Left forelimb (tissue), 1 donor: ENCODE measurements at regions not wholly inside any gene's neighbourhood (a gene's known extent, or its start where the extent isn't known, plus 50 kb on each side); places are given as distances from the start of the nearest gene placed in this dataset.
"Not testable (repeated sequence)": the region's sequence is repeated elsewhere in the genome, so short reads cannot be mapped to it uniquely, and the experiment has no call there.

ENCODE experiments used
- DNase-seq: peaks from one replicate; pipeline ENCODE4 v3.0.0-alpha.2; 2018; ENCODE audit warnings: low spot score

DNA sequence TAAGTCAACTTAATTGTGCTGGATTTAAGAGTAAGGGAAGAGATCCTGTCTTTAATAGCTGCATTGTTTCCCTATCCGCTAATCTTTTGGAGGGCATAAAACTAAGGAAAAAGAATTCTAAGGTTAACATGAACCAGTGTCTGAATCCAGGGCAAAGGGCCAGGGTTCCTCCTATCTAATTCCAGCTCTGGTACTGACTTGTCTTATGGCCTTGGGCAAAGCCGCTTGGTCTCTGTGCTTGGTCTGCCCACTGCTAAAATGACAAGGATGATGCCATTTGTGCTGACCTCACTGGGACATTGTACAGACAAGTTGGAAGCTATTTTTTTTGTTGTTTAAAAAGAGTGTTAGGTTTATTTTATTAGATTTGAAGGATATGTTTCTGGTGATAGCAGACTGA is 334.7 kb upstream of the PIK3R1 start:
- DNase-seq = no peak

DNA sequence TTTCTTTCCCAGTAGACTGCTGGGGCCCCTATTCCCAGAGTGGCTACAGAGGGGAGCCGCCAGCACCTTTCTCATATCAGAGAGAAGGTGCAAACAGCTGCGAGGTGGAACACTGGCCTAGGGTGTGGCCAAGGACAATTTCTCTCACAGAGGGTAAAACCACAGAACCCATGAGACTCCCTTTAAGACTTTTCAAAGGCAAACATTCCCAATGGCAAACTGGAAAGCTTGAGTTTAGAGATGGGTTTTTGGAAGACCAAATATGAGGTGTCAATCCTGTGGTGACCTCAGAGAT is 335.1 kb upstream of the PIK3R1 start:
- no peak for DNase-seq

DNA sequence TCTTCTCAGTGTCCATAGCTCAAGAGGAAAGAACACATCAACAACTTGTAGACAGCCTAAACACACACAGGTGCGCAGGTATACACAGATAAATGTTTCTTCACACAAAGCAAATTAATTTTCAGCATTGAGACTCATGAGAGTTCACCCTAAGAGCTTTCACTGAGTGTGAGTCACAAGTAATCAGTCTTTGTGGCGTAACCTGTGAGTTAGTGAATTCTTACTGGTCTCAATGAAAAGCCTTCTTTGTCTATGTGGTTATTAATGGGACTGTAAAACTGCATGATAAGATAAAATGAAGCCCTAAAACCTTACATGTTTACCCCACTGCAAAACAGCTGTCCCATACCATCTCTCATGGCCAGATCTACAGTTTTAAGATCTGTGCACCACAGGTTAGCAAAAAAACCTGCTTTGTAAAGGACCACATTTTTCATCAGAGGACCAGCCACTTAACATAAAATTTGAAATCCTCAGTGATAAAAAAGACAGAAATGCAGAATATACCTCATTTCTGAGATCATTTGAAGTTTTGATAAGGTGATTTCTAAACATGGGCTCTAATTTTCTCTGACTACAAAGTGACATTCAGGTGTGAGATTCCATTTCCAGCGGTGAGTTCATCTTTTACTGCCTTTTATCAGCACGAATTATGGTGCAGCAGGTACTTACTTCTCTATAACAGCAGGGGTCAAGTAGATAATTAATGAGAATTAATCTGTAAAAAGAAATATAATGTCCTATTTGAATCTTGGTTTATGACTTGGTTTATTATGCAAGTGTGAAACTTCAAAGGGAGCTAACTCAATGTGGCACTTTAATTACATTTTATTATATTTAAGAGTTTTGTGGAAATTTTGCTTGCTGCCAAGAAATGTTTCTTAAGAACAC is 335.7 kb upstream of the PIK3R1 start:
- DNase-seq = no peak

DNA sequence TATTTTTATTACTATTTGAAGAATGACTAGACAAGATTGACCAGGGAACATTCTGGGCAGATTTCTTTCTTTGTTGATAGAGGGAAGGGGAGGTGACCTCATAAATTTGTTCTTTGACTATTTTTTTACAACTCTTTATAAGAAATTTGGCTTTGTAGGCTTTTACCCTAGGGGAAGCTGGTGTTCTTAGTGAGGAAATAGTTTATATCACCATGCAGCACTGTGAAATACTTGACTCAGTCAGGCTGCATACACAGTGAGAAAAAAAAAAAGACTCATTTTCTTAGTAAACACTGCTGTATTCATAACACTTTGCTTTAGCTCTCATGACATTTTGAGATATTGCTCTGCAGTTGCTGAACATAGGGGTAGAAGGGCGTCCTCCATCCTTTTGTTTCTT is 336.6 kb upstream of the PIK3R1 start:
- no peak for DNase-seq

DNA sequence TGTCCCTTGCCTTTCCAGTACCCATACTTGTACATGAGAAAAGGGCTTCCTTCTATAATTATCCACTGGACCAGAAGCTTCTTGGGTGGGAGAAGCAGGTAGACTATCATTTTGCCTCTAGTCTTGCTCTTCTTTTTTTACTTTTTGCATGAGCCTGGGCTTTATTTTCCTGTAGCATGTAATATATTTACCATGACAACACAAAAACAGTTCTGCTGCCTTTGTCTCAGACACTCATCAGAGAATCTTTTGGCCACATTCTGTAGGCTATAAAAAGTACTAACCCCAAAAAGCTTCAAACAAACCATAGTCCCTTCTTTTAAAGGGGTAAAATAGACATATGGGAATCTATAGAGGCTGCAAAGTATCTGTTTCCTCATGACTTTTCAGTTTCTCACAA is 339.2 kb upstream of the PIK3R1 start:
- no peak for DNase-seq

DNA sequence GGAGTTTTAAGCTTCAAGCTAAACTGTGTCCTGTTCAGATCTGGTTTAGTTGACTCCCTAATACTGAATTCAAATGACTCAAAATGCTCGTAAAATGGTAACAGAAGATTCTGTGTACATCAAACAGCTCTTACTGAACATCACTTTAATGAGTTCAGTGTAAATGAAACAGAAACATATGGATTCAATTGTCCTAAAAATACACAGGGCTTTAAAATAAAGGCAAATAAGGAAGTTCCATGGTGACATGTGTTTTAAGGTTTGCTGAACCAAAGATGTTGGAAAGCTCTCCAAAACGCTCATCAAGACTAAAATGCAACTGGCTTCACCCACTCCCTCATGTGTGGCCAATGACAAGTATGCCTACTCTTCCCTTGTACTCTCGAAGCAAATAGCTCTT is 340.0 kb upstream of the PIK3R1 start:
- DNase-seq = no peak

DNA sequence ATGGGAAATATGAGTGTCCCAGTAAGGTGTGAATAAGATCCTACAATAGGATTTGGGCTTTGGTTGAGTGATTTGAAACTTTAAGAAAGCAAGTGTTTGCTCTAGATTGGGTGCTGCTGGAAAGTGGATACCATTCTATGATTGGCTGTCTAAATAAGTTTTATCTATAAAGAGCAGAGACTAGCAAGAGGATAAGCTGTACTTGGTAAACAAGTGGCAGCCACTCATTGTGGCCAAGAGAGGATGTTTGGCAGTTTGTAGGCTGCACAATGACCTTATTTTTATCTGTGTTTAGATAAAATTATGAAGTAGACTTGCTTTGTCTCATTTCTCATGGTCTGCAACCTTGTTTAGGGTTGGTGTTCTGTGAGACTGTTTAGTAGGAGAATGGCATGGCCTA is 341.6 kb upstream of the PIK3R1 start:
- no peak for DNase-seq

DNA sequence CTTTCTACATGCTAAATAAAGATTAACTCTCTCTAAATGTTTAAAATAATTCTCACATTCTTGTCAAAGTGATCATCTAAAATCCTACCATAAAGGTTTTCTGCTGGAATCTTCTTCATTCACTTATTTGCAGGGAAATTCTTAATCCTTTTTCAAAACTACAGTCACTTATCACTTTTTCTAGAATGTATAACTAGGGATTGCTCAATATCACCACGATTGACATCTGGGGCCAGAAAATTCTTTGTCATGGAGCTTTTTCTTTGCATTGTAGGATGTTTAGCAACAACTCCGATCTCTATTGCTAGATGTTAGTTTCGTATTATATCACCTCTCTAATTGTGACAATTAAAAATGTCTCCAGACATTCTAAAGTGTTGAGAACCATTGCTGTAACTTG is 344.9 kb upstream of the PIK3R1 start:
- DNase-seq = no peak

DNA sequence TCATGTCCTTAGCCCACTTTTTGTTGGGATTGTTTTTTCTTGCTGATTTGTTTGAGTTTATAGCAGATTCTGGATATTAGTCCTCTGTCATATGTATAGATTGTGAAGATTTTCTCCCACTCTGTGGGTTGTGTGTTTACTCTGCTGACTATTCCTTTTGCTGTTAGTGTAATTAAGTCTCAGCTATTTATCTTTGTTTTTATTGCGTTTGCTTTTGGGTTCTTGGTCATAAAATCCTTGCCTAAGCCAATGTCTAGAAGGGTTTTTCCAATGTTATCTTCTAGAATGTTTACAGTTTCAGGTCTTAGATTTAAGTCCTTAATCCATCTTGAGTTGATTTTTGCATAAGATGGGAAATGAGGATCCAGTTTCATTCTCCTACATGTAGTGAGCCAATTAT is 351.2 kb upstream of the PIK3R1 start:
- DNase-seq = not testable (repeated sequence)

DNA sequence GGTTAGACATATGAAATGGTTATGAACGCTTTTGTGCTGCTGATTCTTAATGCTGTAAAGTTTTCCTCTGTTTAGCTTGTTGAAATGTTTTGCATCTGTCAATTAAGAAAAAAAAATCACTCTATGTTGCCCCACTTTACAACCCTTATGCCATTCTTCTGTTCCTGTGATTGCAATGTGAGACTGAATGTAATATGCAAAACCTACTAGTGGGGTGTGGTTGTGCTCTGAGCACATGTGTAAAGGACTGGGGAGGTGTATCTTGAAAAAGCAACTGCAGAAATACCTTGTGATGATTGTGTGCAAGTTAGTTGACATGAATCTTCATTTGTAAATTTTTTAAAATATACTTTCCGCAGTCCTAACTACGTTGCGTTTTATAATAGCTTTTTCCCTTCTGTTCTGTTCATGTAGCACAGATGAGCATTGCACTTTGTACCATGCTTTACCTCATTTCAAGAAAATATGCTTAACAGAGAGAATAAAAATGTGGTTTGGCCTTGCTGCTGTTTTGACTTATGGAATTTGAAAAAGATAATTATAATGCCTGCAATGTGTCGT is 357.0 kb upstream of the PIK3R1 start:
- DNase-seq = no peak

DNA sequence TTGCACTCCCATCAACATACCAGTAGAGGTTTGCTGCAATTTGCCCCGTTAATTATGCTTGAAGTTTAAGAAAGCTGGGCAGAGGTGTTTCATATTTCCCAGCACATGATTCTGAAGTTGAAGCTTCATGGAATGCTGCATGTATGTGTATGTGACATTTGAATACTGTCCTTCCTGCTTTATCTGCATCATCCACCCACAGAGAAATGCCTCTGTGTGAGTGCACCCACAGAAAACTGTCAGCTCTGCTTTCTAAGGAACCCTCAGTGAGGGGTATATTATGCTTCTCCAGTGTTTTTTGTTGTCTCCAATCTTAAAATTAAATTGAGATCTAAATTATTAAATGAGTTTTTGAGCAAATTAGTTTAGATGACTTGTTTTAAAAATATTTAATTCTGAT is 358.1 kb upstream of the PIK3R1 start:
- no peak for DNase-seq

DNA sequence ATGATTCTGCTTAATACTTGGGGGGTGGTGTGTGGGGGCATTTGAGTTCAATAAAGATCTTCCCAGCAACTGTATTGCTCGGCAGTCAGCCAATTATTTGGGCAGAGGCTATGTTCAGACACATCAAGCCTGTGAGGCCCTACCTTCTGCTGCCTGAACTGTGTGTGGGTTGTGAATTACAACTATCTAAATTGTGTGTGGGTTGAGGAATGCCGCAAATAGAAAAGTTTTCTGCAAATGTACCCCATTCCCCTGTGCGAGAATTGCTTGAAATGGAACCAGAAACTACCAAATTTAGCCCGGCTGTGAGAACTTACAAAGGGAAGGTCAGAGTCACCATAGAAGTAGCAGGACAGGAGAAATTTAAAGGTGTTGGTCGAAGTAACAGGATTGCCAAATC is 360.0 kb upstream of the PIK3R1 start:
- DNase-seq = no peak

DNA sequence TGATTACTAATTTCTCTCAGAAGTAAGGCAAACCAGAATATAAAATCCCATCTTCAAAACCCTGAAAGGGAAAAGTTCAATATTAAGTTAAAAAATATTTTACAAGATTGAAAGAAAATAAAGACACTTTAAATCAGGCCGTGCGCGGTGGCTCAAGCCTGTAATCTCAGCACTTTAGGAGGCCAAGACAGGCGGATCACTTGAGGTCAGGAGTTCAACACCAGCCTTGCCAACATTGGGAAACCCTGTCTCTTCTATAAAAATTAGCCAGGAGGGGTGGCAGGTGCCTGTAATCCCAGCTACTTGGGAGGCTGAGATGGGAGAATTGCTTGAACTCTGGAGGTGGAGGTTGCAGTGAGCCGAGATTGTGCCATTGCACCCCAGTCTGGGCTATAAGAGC is 364.6 kb upstream of the PIK3R1 start:
- not testable (repeated sequence) for DNase-seq

DNA sequence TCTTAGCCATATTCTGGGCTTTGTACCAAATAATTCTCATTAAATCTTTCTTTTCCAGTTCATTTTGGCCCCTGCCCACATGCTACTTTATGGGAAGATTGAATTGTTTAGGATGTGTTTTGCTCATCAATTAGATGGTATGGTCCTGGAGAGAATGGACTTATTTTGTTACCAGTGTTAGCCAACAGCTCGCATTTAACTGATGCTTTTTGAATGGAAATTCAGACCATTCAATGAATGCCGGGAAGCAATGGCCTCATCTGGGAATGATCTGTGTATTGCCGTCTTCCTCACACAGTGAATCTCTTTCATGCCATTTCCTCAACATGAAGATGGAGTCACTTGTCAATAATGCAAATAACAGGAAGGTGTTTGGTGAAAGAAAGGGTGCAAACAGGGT is 370.6 kb upstream of the PIK3R1 start:
- no peak for DNase-seq

DNA sequence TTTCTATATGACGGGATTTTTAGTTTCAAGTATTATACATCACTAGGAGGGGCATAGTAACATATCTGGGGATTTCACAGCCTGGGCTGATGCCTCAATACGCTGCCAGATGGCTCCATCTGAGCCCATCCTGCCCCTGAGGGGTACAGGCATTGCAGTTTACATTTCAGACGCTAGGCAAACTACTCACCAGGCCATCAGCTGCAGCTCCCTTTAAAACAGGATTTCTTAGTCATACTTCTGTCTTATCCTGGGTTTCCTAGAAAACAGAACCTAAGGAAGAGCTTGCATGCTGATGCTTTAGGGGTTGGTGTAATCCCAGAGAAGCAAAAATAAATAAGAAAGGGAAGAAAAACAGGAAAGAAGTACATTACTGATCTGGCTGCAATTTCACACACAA is 372.8 kb upstream of the PIK3R1 start:
- DNase-seq = no peak

DNA sequence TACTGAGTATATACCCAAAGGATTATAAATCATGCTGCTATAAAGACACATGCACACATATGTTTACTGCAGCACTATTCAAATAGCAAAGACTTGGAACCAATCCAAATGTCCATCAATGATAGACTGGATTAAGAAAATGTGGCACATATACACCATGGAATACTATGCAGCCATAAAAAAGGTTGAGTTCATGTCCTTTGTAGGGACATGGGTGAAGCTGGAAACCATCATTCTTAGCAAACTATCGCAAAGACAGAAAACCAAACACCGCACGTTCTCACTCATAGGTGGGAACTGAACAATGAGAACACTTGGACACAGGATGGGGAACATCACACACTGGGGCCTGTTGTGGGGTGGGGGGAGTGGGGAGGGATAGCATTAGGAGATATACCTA is 378.3 kb upstream of the PIK3R1 start:
- DNase-seq = not testable (repeated sequence)

DNA sequence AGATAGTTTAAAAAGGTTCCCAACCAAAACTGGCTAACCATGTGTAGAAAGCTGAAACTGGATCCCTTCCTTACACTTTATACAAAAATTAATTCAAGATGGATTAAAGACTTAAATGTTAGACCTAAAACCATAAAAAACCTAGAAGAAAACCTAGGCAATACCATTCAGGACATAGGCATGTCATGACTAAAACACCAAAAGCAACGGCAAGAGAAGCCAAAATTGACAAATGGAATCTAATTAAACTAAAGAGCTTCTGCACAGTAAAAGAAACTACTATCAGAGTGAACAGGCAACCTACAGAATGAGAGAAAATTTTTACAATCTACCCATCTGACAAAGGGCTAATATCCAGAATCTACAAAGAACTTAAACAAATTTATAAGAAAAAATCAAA is 379.1 kb upstream of the PIK3R1 start:
- DNase-seq = not testable (repeated sequence)

DNA sequence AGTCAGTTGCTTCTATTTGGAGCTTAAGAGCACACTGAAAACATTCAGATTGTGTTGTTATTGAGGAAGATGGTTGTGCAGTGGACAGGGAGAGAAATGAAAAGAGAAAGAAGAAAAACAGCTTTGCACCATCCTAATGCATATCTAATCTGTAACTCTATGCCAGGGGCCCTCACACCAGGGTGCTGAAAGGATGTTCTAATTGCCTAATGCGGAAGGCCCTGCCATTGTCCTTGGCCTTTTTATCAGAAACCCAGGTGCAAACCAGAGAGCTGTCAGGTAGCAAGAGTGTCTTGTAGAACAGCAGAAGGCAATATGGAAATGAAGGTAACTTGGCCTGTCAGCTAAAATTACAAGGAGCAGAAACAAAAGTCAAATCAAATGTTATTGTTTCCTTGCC is 384.5 kb upstream of the PIK3R1 start:
- no peak for DNase-seq

DNA sequence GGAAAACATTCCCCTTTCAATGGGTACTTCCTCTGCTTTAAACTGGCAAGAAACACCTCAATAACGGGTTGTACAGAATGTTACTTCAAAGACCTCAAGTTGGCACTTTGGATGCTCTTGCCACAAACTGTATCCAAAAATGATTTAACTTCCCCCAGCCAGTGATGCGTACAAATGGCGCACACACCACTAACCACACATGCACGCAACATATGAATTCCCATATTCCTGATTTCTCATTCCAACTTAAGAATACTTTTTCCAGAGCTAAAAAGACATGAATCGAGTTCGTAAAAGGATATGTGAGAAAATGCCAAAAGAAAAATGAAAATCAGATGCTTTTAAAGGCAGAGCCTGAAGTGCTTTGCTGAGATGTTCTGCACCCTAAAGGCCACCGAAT is 388.0 kb upstream of the PIK3R1 start:
- no peak for DNase-seq

DNA sequence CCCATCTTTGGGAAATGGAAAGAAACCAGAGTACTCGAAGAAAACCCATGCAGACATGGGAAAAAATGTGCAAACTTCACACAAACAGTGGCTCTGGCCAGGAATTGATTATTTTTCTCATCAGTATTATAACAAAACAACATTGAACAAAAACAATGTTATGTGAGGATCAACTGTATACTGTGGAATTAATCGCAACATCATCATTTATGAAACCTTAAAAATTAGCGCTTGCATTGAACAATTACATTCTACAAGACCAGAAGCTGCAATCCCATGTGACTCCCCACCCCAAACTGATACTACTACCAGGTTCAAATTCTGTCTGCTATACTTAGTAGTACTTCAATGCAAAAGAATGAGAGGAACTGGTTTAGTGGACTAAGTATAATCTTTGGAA is 390.7 kb upstream of the PIK3R1 start:
- DNase-seq = no peak

DNA sequence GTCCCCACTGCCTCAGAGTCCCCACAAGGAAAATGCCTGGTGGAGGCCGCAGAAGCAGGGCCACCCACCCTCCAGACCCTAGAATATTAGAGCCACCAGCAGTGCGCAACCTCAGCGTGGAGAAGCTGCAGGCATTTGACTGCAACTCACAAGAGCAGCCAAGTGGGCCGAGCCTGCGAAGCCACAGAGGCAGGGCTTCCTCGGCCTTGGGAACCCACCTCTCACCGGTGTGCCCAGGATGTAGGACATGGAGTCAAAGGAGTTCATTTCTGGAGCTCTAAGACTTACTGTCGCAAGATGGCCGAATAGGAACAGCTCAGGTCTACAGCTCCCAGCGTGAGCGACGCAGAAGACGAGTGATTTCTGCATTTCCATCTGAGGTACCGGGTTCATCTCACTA is 397.9 kb upstream of the PIK3R1 start:
- DNase-seq = no peak

DNA sequence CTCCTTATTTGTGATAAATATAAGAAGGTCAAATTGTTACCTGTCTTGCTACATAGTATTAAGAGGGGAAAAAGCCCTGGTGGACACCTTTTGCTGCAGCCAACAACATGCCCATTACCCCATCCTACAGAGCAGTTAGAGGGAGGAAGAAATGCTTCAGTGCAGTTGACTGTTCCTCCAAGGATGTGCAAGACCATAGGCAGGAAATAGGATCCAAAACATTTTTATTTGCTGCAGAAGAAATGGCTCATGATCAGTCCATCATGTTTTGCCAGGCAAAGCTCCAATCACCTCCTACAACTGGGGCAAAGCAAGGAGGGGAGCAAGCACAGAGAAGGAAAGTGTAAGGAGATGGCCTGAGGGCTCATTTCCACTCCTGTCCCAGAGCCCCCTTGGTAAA is 399.1 kb upstream of the PIK3R1 start:
- no peak for DNase-seq

DNA sequence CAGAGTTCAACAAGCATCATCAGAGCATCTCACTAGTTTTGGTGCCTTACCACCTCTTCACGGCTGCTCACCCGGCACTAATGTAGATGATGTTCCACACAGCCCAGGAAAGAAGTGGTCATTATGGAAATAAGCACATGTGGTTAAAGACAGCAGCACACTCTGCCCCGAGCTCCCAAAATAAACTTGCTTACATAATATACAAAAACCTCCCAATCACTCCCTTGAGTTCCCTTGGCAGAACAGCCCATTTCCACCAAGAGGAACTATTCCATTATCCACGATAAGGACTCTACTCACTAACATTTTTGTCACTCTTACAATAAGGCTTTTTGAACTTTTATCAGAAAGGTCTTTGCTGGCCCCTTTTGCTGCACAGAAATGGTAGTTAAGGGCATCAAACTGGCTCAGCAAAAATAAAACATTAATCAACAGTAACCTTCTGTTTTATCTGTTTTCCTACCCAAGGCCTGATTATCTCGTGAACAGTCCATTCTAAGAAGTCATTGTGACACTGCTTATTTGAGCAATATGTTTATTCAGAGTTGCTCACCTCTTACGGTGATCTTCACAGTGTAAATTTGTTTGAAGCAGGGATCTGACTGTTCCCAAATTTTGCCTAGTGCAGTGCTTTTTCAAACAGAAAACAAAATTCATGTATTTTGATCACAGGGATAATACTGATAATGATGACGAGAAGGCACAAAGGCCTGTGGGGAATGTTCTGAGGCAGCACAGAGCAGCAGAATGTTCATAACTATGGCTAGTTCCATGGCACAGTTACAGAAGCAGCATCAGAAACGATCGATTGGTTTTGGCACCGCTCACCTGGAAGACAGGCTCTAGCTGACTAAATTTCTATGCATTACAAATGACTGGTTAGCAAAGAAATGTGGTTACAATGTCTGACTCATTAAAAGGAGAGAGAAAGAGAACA is 399.8 kb upstream of the PIK3R1 start:
- DNase-seq = no peak
